HepG2 (cell line): ENCODE measurements at regions not wholly inside any gene's neighbourhood (a gene's known extent, or its start where the extent isn't known, plus 50 kb on each side); places are given as distances from the start of the nearest gene placed in this dataset.

Source experiments
- ATAC-seq: fragments of 200-7000 bp; cut with Tn5 transposase; 3 replicates; pipeline ENCODE4 v1.9.1; 2020; ENCODE audit warnings: mild to moderate bottlenecking, moderate library complexity
- BruUV-seq: library from RNA; stranded (reverse); fragments of 400-500 nt; replicated peaks from 2 replicates; lab custom pipeline; 2021; lab: Mats Ljungman, UMichigan
- CTCF ChIA-PET: fragments of 300-600 bp; formaldehyde crosslinking; extraction: SDS; loops from one replicate; lab custom pipeline; 2021; ENCODE audit warnings: low total read pairs, inconsistent platforms, low intra/inter-chr PET ratio; lab: Yijun Ruan, JAX
- POLR2A ChIA-PET: fragments of 350-600 bp; sonication (Branson Sonifier 250); formaldehyde crosslinking; loops from one replicate; lab custom pipeline; 2020; ENCODE audit warnings: antibody characterized with exemption, inconsistent platforms; lab: Yijun Ruan, JAX
- DNase-seq: peaks from one replicate; pipeline ENCODE4 v3.0.0-alpha.2; 2015; ENCODE audit warnings: low spot score
- FAIRE-seq: peaks from 3 replicates; lab custom pipeline; 2011; peaks lifted over from hg19 to GRCh38; lab: Jason Lieb, UNC
- H2AFZ ChIP-seq: one replicate; pipeline ENCODE4 v1.6.1; 2011; ENCODE audit warnings: low read length, inconsistent platforms
- H3K27ac ChIP-seq: fragments of 300-600 bp; 3 replicates; pipeline ENCODE4 v1.8.0; 2011; ENCODE audit warnings: mixed run types, mild to moderate bottlenecking, mixed read lengths, low read length, inconsistent platforms; ENCODE audit not compliant: insufficient read depth; ENCODE audit errors: extremely low read length
- H3K27me3 ChIP-seq, 2 experiments: fragments of 200-600 bp in 1 of 2; 2 replicates in 1 of 2; 3 replicates in 1 of 2; pipeline versions ENCODE4 v1.6.0 to v1.8.0; 2011; ENCODE audit warnings: low read length in 2 of 2, mild to moderate bottlenecking in 2 of 2, moderate library complexity in 2 of 2, inconsistent platforms in 1 of 2; ENCODE audit not compliant: insufficient read depth in 2 of 2, control insufficient read depth in 1 of 2
- H3K36me3 ChIP-seq, 2 experiments: fragments of 200-600 bp in 1 of 2; replicated peaks in 1 of 2; 2 replicates in 1 of 2; 3 replicates in 1 of 2; pipeline versions ENCODE4 v1.5.1 to v1.8.0; 2011; ENCODE audit warnings: low read length in 2 of 2, inconsistent platforms in 1 of 2; ENCODE audit not compliant: insufficient read depth in 2 of 2, control insufficient read depth in 1 of 2
- H3K4me1 ChIP-seq: 2 replicates; pipeline ENCODE4 v1.5.1; 2012; ENCODE audit warnings: low read length, inconsistent platforms; ENCODE audit not compliant: insufficient read depth
- H3K4me2 ChIP-seq: 2 replicates; pipeline ENCODE4 v1.6.0; 2011; ENCODE audit warnings: low read depth, low read length, inconsistent platforms
- H3K4me3 ChIP-seq, 3 experiments: fragments of 200-600 bp in 1 of 3; sonication (generic), shearing (Covaris generic) in 1 of 3; replicated peaks in 1 of 3; 2 replicates each; pipeline ENCODE4 v1.5.1; 2011 to 2016; ENCODE audit warnings: low read length in 3 of 3, inconsistent platforms in 2 of 3, low read depth in 2 of 3, mild to moderate bottlenecking in 2 of 3, control low read depth in 1 of 3, mixed read lengths in 1 of 3; ENCODE audit not compliant: insufficient read depth in 1 of 3
- H3K79me2 ChIP-seq: one replicate; pipeline ENCODE4 v1.6.1; 2011; ENCODE audit warnings: low read length, inconsistent platforms; ENCODE audit not compliant: insufficient read depth
- H3K9ac ChIP-seq: 2 replicates; pipeline ENCODE4 v1.6.0; 2011; ENCODE audit warnings: mild to moderate bottlenecking, low read depth, low read length, inconsistent platforms; ENCODE audit not compliant: insufficient read depth
- H3K9me3 ChIP-seq: 2 replicates; pipeline ENCODE4 v1.5.1; 2012; ENCODE audit warnings: mild to moderate bottlenecking, low read length
- H4K20me1 ChIP-seq: 2 replicates; pipeline ENCODE4 v1.6.0; 2011; ENCODE audit warnings: inconsistent platforms, mild to moderate bottlenecking, low read length, moderate library complexity; ENCODE audit not compliant: insufficient read depth
- MAFG ChIP-seq: sonication (generic); formaldehyde crosslinking; IDR thresholded peaks from 2 replicates; pipeline ENCODE4 v1.5.1; 2020; ENCODE audit warnings: mild to moderate bottlenecking, missing genetic modification reagents
- MYC ChIP-seq: sonication (generic); formaldehyde crosslinking; IDR thresholded peaks from 2 replicates; pipeline ENCODE4 v1.9.0; 2021; ENCODE audit warnings: missing genetic modification reagents, borderline replicate concordance
- ZFP82 ChIP-seq: sonication (generic); formaldehyde crosslinking; IDR thresholded peaks from 2 replicates; pipeline ENCODE4 v1.5.1; 2020; ENCODE audit warnings: mild to moderate bottlenecking, missing genetic modification reagents, borderline replicate concordance
- ZNF329 ChIP-seq: sonication (generic); formaldehyde crosslinking; IDR thresholded peaks from 2 replicates; pipeline ENCODE4 v1.9.0; 2021; ENCODE audit warnings: low read depth, mild to moderate bottlenecking, missing genetic modification reagents
- ZZZ3 ChIP-seq: sonication (generic); formaldehyde crosslinking; IDR thresholded peaks from 2 replicates; pipeline ENCODE4 v1.4.0; 2020; ENCODE audit warnings: missing genetic modification reagents, mild to moderate bottlenecking, borderline replicate concordance
- WGBS: methylation state at CpG from one replicate; pipeline ENCODE4 v1.1.6; 2017; ENCODE audit warnings: low lambda C conversion rate; 5-methylcytosine and 5-hydroxymethylcytosine counted together
- in situ Hi-C: cut with HindIII; loops from 2 replicates; pipeline ENCODE4 v1.10.0; 2017; ENCODE audit warnings: low pct_unique_long_range_greater_than_20kb; ENCODE audit not compliant: extremely low pct_ligation_motif_present
- intact Hi-C: fragments of 100-400 bp; cut with micrococcal nuclease; formaldehyde crosslinking; loops from one replicate; pipeline ENCODE4 v1.10.0; 2022; ENCODE audit not compliant: unreplicated experiment
- TF ChIP-seq, protein P1 (sequence below): sonication (generic); formaldehyde crosslinking; IDR thresholded peaks from 2 replicates; pipeline ENCODE4 v1.4.0; 2020; ENCODE audit warnings: missing genetic modification reagents

DNA sequence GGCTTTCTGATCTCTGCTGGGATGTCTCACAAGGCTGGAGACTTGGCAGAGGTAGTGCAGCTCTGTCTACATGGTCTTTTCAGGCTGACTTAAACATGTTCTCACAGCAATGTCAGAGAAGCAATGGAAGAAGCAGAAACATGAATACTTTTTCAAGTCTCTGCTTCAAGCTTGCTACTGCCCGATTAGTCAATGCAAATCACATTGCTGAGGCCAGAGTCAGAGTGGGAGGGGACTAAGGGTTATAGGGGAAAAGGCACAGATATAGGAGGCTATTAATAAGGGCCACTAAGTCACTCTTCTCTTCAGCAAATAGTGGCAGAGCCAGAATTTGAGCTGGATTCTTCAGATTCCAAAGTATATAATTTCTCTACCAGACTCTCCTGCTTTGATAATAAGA, 390.5 kb downstream of the TMEM135 start (continued):
- no peak for TF ChIP-seq ZZZ3 (CRISPR knock-in tag)
- no peak for TF ChIP-seq MAFG (CRISPR knock-in tag)
- TF ChIP-seq, protein P1, sequence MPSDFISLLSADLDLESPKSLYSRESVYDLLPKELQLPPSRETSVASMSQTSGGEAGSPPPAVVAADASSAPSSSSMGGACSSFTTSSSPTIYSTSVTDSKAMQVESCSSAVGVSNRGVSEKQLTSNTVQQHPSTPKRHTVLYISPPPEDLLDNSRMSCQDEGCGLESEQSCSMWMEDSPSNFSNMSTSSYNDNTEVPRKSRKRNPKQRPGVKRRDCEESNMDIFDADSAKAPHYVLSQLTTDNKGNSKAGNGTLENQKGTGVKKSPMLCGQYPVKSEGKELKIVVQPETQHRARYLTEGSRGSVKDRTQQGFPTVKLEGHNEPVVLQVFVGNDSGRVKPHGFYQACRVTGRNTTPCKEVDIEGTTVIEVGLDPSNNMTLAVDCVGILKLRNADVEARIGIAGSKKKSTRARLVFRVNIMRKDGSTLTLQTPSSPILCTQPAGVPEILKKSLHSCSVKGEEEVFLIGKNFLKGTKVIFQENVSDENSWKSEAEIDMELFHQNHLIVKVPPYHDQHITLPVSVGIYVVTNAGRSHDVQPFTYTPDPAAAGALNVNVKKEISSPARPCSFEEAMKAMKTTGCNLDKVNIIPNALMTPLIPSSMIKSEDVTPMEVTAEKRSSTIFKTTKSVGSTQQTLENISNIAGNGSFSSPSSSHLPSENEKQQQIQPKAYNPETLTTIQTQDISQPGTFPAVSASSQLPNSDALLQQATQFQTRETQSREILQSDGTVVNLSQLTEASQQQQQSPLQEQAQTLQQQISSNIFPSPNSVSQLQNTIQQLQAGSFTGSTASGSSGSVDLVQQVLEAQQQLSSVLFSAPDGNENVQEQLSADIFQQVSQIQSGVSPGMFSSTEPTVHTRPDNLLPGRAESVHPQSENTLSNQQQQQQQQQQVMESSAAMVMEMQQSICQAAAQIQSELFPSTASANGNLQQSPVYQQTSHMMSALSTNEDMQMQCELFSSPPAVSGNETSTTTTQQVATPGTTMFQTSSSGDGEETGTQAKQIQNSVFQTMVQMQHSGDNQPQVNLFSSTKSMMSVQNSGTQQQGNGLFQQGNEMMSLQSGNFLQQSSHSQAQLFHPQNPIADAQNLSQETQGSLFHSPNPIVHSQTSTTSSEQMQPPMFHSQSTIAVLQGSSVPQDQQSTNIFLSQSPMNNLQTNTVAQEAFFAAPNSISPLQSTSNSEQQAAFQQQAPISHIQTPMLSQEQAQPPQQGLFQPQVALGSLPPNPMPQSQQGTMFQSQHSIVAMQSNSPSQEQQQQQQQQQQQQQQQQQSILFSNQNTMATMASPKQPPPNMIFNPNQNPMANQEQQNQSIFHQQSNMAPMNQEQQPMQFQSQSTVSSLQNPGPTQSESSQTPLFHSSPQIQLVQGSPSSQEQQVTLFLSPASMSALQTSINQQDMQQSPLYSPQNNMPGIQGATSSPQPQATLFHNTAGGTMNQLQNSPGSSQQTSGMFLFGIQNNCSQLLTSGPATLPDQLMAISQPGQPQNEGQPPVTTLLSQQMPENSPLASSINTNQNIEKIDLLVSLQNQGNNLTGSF (CRISPR knock-in tag), result no peak
- TF ChIP-seq ZFP82 (CRISPR knock-in tag), result no peak
- TF ChIP-seq ZNF329 (CRISPR knock-in tag), result no peak
- TF ChIP-seq, all 625 proteins: peak for 0

DNA sequence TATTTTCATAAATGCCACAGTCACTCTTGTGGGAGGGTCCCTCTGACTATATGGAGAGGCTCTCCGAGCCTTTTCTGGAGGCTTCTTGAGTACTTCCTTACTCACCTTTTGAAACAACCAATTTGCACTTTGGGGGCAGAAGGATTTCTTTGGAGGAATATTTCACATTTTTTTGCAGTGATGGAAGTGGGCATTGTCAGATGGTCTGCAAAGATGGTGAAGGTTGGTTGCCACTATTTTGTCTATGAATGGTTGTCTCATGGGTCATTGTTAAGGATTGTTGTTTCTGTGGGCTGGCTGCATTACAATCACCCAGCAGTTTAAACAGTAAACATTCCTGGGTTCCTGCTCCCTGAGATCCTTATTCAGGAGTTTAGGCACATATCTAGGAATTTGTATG, 388.2 kb downstream of the TMEM135 start:
- Histone ChIP-seq H3K27ac (no peak overlapping the region), H3K9ac (no peak overlapping the region), H3K27me3 (peaks cover 0 to 9% of the 10 kb centered on the region in 2 experiments; a peak in 2 of 5 replicates), H2AFZ (no peak overlapping the region), H3K79me2 (no peaks in the 10 kb centered on the region), H3K9me3 (no peaks in the 10 kb centered on the region), H3K4me2 (no peak overlapping the region), H3K4me3 (no peak overlapping the region), H4K20me1 (no peaks in the 10 kb centered on the region), H3K36me3 (no peaks in the 10 kb centered on the region), H3K4me1 (no peaks in the 10 kb centered on the region)
- ATAC-seq (no peak), FAIRE-seq (no peak), DNase-seq (no peak)
- no peak for TF ChIP-seq MYC
- intact Hi-C loops, result no loop called here
- in situ Hi-C loops, result loop anchor here (10.0 kb wide), 1 partner anchor 491 kb away; no protein-coding TSS in a partner anchor
- no TSS peak for BruUV-seq
- 0% methylated on average over 1 of the region's 1 CpG for WGBS
- ChIA-PET POLR2A (no interaction called here), CTCF (no interaction called here)
